ENCODE measurements at regions not wholly inside any gene's neighbourhood (a gene's known extent, or its start where the extent isn't known, plus 50 kb on each side); places are given as distances from the start of the nearest gene placed in this dataset.
"Not testable (repeated sequence)": the region's sequence is repeated elsewhere in the genome, so short reads cannot be mapped to it uniquely, and the experiment has no call there.

- no peak for TF ChIP-seq CTCF (IDR thresholded peaks at IDR 0.05; ENCODE audit: low read length, missing control alignments)
- DNase-seq (ENCODE audit: low read depth), result no peak
- no peak overlapping the region for H3K4me3 ChIP-seq (replicated peaks; ENCODE audit: low read depth, low read length)
Observed at GRCh38 chr5:14996997-14997396, 125.4 kb upstream of the ANKH start.

- no peak overlapping the region for H3K4me3 ChIP-seq (replicated peaks; ENCODE audit: low read depth, low read length)
- no peak for DNase-seq (ENCODE audit: low read depth)
- TF ChIP-seq CTCF (IDR thresholded peaks at IDR 0.05; ENCODE audit: low read length, missing control alignments), result no peak
Observed at GRCh38 chr5:14995229-14995628, 123.7 kb upstream of the ANKH start.

- not testable (repeated sequence) for H3K4me3 ChIP-seq (replicated peaks; ENCODE audit: low read depth, low read length); DNase-seq (ENCODE audit: low read depth)
Observed at GRCh38 chr5:14993459-14994133, 122.0 kb upstream of the ANKH start.

GRCh38 chr5:14992751-14993458 lies 121.3 kb upstream of the ANKH start:
- DNase-seq (ENCODE audit: low read depth); H3K4me3 ChIP-seq (replicated peaks; ENCODE audit: low read depth, low read length): not testable (repeated sequence)

GRCh38 chr5:14988223-14988622 lies 116.6 kb upstream of the ANKH start:
- no peak for DNase-seq (ENCODE audit: low read depth)
- TF ChIP-seq CTCF (IDR thresholded peaks at IDR 0.05; ENCODE audit: low read length, missing control alignments), result no peak

GRCh38 chr5:14986413-14986812 lies 114.8 kb upstream of the ANKH start:
- no peak for TF ChIP-seq CTCF (IDR thresholded peaks at IDR 0.05; ENCODE audit: low read length, missing control alignments)
- no peak overlapping the region for H3K4me3 ChIP-seq (replicated peaks; ENCODE audit: low read depth, low read length)
- DNase-seq (ENCODE audit: low read depth), result no peak

More at GRCh38 chr5:14988223-14988622, 116.6 kb upstream of the ANKH start:
- no peak overlapping the region for H3K4me3 ChIP-seq (replicated peaks; ENCODE audit: low read depth, low read length)

- no peak for DNase-seq (ENCODE audit: low read depth)
- TF ChIP-seq CTCF (IDR thresholded peaks at IDR 0.05; ENCODE audit: low read length, missing control alignments), result no peak
- no peak overlapping the region for H3K4me3 ChIP-seq (replicated peaks; ENCODE audit: low read depth, low read length)
Observed at GRCh38 chr5:14983666-14984441, 112.3 kb upstream of the ANKH start.
